Cerebellar cortex (tissue), 1 donor: ENCODE measurements at regions not wholly inside any gene's neighbourhood (a gene's known extent, or its start where the extent isn't known, plus 50 kb on each side); places are given as distances from the start of the nearest gene placed in this dataset.
"Not testable (repeated sequence)": the region's sequence is repeated elsewhere in the genome, so short reads cannot be mapped to it uniquely, and the experiment has no call there.

ENCODE experiments used
- DNase-seq: peaks from one replicate; pipeline ENCODE4 v3.0.0-alpha.2; 2015; ENCODE audit warnings: low spot score

DNA sequence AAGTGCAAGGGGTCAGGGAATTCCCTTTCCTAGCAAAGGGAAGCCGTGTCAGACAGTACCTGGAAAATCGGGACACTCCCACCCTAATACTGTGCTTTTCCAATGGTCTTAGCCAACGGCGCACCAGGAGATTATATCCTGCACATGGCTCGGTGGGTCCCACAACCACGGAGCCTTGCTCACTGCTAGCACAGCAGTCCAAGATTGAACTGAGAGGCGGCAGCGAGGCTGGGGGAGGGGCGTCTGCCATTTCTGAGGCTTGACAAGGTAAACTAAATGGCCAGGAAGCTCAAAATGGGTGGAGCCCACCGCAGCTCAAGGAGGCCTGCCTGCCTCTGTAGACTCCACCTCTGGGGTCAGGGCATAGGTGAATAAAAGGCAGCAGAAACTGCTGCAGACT is 76.5 kb upstream of the LINC00632 start:
- DNase-seq, result not testable (repeated sequence)

DNA sequence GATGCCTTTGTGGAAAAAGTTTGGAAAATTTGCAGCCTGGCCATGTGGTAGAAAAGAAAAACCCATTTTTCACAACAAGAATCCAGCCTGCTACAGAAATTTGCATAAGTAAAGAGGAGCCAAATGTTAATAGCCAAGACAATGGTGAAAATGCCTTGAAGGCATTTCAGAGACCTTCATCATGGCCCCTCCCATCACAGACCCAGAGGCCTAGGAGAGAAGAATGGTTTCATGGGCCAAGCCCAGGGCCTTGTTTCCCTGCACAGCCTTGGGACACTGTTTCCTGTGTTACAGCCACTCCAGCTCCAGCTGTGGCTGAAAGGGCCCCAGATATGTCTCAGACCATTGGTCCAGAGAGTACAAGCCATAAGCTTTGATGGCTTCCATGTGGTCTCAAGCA is 101.4 kb upstream of the LINC00632 start:
- DNase-seq, result no peak

DNA sequence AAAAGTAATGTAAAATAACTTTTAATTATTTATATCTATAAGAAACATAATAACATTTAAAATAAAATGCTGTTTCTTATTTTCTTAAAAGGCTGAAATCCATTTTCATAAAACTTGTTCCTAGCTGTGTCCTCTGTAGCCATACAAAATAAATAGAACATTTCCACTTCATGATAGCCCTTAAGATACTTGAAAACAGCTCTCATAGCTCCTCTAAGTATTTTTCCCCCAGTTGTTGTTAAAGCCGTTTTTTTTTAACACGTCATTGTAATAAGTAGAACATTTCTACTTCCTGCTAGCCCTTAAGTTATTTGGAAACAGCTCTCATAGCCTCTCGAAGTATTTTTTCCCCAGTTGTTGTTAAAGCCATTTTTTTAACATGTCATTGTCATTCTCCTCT is 97.3 kb upstream of the SOX3 start:
- DNase-seq, result no peak

DNA sequence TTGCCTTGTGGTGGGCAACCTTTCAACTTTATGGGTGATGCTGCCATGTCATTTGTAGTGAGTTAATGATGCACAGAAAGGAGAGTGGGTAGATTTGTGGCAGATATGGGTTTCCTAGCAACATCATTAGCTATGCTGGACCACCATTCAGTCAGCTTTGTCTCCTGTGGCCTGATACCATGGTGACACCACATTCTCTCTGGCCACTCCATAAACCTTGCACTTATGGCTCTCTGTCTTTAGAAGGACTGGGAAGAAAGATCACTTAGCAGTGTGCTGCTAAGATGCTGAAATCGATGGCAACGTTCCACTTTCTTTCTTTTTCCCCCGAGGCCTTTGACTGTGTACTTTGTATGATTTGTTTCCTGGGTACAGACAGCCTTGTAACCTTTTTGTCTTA is 95.0 kb upstream of the SOX3 start:
- DNase-seq, result no peak

DNA sequence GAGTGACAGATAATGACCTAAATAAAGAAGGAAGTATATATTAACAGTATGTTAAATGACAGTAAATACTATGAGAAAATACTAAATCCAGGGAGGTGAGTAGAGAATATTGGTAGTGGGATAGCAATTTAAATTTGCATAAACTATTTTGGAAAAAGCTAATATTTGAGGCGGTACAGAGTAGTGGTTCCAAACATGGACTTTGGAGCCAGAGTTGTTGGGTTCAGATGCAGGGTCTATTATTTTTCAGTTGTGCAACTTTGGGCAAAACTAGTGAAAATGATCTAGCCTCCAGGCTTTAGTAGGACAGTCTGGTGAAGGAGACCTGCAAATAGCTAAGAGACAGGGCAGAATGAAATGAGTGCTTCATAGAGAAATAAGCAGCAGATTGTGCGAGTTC is 84.8 kb upstream of the SOX3 start:
- DNase-seq, result no peak

DNA sequence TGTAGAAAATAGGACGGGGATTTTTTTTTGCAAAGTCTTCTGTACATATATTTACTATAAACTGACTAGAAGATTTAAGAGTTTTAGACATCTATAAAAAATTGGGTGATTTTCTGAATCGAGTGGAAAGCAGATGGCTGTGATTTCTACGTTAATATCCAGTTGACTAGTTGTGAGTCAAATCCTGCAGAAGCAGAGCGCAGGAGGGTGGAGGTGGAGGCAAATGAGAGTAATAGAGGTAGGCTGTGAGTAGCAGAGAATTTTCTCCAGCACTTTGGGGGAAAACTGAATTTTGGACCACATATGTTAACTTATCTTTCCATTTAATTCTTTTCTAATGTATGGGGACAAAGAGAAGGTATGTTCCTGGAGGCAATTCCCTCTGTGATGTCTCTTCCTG is 82.1 kb upstream of the SOX3 start:
- DNase-seq, result no peak

DNA sequence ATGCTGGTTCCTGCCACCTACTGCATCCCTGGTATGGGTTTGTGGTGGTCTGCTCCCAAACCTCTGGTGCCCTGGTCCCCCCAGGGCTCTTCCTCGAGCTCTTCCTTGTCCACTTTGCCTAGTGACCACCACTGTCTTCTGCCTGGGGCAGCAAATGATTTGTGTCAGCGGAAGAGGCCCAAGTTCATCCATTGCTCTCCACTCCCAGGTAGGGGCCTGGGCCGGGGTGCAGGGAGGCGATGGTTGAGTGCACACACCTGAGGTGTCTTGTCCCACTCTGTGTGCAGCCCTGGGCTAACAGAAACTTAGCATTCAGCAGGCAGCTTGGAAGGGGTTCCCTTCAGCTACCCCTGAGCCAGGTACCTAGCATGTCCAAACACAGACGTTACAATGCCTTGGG is 75.6 kb upstream of the SOX3 start:
- no peak for DNase-seq

DNA sequence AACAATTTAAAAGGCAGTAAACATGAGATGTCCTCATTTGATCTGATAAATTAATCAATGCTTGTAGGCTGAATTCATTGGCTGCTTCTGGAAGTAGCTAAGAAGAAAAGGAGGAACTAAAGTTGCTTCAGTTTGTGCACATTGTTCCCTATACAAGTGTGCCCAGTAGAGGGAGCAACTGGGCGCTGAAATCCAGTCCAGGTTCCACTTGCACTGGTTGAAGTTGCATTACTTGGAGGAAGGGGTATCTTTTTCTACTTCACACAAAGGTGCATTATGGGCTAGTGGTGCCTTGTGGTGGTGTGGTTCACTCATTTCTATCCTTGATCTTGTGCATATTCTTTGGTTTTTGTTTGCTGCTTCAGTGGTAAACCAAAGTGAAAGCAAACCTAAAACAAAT is 67.9 kb upstream of the SOX3 start:
- DNase-seq, result peak; percentile 21

DNA sequence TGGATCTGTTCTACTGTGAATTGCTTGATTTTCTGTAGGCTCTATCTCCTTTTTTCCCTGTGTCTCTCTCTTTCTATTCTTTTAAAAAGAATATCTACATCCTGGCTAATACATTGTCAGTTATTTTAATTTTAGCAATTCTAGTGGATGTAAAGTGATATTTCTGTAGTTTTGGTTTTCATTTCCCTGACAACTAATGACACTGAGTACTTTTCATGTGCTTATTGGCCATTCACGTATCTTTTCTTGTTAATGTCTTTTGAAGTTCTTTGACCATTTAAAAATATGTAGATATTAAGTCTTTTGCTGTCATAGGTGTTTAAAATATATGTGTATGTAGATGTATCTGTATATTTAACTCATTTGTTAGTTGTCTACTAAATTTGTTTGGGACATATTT is 59.0 kb upstream of the SOX3 start:
- no peak for DNase-seq
